Esophagus muscularis mucosa (tissue), 4 donors: ENCODE measurements at regions not wholly inside any gene's neighbourhood (a gene's known extent, or its start where the extent isn't known, plus 50 kb on each side); places are given as distances from the start of the nearest gene placed in this dataset.

Experiments used
- DNase-seq: peaks from one replicate; pipeline ENCODE4 v3.0.0-alpha.2; 2017; ENCODE audit errors: extremely low spot score
- H3K27ac ChIP-seq, 4 donors: fragments of 200-600 bp; sonication (generic); replicated peaks in 1 of 4; 1 replicate in 3 of 4; 2 replicates in 1 of 4; pipeline ENCODE4 v1.5.1; 2016 to 2019; ENCODE audit warnings: mild to moderate bottlenecking in 1 of 4
- H3K27me3 ChIP-seq, 4 donors: fragments of 200-600 bp; sonication (generic); one replicate each; pipeline versions ENCODE4 v1.5.1 to v1.6.0; 2016 to 2019
- H3K36me3 ChIP-seq, 4 donors: fragments of 200-600 bp; sonication (generic); one replicate each; pipeline ENCODE4 v1.5.1; 2016 to 2019
- H3K4me1 ChIP-seq, 4 donors: fragments of 200-600 bp; sonication (generic); one replicate each; pipeline ENCODE4 v1.5.1; 2016 to 2019
- H3K4me3 ChIP-seq, 4 donors: fragments of 200-600 bp; sonication (generic); 1 replicate in 2 of 4; 2 replicates in 2 of 4; pipeline ENCODE4 v1.5.1; 2016 to 2019; ENCODE audit warnings: mild to moderate bottlenecking in 4 of 4, moderate library complexity in 1 of 4
- H3K9me3 ChIP-seq, 4 donors: fragments of 200-600 bp; sonication (generic); 1 replicate in 3 of 4; 2 replicates in 1 of 4; pipeline ENCODE4 v1.5.1; 2016 to 2019
- EP300 ChIP-seq: sonication (generic); formaldehyde crosslinking; IDR thresholded peaks from one replicate; pipeline ENCODE4 v1.6.1; 2017; ENCODE audit warnings: antibody characterized with exemption
- POLR2A ChIP-seq: fragments of 450-650 bp; IDR thresholded peaks from one replicate; pipeline ENCODE4 v1.6.1; 2017; ENCODE audit warnings: antibody characterized with exemption, moderate library complexity, mild to moderate bottlenecking, low read depth
- POLR2AphosphoS5 ChIP-seq, 2 donors: sonication (generic); formaldehyde crosslinking; IDR thresholded peaks; one replicate each; pipeline ENCODE4 v1.6.1; 2017; ENCODE audit warnings: antibody characterized with exemption in 2 of 2
- WGBS: methylation state at CpG from one replicate; pipeline ENCODE4 v1.1.5; 2018; 5-methylcytosine and 5-hydroxymethylcytosine counted together
- intact Hi-C: fragments of 100-400 bp; cut with DNase I; formaldehyde crosslinking; loops from one replicate; pipeline ENCODE4 v1.15.1; 2023
- TF ChIP-seq, protein P1 (sequence below), 3 experiments: fragments of 200-600 bp in 2 of 3; fragments of 450-650 bp in 1 of 3; sonication (generic) in 2 of 3; IDR thresholded peaks; one replicate each; pipeline ENCODE4 v1.5.1; 2017 to 2019; ENCODE audit warnings: antibody characterized with exemption in 3 of 3, mild to moderate bottlenecking in 2 of 3, moderate library complexity in 1 of 3

DNA sequence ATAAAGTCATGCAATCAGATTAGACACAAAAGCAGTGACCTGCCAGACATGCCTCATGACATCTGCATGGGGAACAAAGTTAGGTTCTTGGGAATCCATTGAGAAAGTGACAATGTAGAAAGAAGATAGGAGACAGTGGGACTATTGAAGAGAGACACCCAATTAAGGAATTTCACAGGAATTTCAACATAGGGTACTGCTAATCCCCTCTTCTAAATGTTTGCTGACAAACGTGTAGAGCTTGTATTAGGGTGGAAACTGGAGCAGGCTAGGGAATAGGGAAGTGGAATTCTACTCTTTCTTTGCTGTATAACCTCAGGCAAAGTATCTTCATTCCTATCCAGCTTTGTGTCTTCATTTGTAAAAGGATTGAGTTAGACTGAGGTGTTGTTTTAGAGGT is 409.4 kb upstream of the SASH1 start:
- Histone ChIP-seq H3K9me3 (peaks cover 0 to 10% (median 2%) of the 10 kb centered on the region in 4 donors), H3K4me3 (no peak overlapping the region), H3K36me3 (no peaks in the 10 kb centered on the region), H3K27ac (no peak overlapping the region), H3K4me1 (no peaks in the 10 kb centered on the region), H3K27me3 (no peaks in the 10 kb centered on the region)
- WGBS = 19% methylated on average over 1 of the region's 1 CpG
- intact Hi-C loops = no loop called here
- DNase-seq = no peak
- TF ChIP-seq, protein P1, sequence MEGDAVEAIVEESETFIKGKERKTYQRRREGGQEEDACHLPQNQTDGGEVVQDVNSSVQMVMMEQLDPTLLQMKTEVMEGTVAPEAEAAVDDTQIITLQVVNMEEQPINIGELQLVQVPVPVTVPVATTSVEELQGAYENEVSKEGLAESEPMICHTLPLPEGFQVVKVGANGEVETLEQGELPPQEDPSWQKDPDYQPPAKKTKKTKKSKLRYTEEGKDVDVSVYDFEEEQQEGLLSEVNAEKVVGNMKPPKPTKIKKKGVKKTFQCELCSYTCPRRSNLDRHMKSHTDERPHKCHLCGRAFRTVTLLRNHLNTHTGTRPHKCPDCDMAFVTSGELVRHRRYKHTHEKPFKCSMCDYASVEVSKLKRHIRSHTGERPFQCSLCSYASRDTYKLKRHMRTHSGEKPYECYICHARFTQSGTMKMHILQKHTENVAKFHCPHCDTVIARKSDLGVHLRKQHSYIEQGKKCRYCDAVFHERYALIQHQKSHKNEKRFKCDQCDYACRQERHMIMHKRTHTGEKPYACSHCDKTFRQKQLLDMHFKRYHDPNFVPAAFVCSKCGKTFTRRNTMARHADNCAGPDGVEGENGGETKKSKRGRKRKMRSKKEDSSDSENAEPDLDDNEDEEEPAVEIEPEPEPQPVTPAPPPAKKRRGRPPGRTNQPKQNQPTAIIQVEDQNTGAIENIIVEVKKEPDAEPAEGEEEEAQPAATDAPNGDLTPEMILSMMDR (IDR thresholded peaks at IDR 0.05) = no peak
- TF ChIP-seq EP300 = no peak
- TF ChIP-seq POLR2A = no peak
- TF ChIP-seq POLR2AphosphoS5 (IDR thresholded peaks at IDR 0.05) = no peak

DNA sequence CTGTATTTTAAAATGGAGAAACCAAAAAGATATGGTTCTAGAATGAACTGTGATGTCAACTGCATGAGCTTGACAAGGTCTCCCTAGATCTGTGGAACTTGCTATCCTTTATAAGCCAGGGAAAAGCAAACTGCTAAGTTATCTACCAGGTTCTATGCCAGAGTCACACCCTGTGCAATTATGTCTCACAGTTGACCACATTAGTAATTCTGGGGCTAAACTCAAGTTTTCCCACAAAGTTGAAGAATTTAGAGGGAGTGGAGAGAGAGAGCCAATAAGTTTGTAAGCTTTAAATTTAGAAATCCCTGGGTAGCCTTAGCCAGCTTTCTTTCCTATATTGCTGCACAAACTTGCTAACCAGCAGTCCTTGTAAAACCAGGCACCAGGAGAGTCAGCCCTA is 407.0 kb upstream of the SASH1 start:
- H3K4me1 ChIP-seq = no peaks in the 10 kb centered on the region
- intact Hi-C loops = no loop called here
- no peaks in the 10 kb centered on the region for H3K36me3 ChIP-seq
- TF ChIP-seq POLR2A (no peak), EP300 (no peak), POLR2AphosphoS5 (IDR thresholded peaks at IDR 0.05) (no peak)
- TF ChIP-seq, protein P1 (IDR thresholded peaks at IDR 0.05) = no peak
- no peak overlapping the region for H3K27ac ChIP-seq
- DNase-seq = no peak
- H3K4me3 ChIP-seq = no peak overlapping the region
- H3K27me3 ChIP-seq = no peaks in the 10 kb centered on the region
- H3K9me3 ChIP-seq = no peaks in the 10 kb centered on the region

DNA sequence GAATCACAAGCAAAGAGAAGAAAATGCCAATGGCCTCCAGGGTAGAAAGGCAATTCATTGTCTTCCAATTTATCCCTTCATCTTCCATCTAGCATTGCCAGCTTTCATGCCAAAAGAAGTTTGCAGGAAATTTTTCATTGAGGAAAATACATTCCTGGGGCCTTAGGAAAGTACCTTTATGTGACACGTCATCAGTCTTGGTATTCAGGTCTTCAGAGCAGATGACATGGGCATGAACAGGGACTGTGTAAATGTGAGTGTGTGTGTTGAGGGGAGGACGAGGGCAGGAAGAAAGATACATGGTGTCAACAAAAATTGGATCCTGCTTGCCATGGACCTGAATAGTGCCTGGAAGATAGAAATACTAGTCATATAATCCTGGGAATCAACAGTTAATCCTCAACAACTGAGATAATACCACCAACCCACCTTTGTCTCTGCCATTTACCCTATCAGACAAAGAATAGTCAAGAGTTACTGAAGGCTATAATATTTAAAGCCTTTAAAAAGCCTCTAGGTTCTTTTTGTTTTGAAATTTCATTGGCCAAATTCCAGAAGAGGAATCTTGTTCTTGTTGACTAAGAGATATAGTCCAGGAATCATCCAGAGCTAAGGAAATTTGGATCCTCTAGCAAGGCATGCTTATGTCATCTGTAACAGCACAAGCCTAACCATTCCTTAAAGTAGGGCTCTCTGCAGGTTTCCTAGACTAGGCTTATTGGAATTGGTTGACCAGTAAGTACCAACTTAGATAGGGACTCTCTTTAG is 405.8 kb upstream of the SASH1 start:
- WGBS = 87% methylated on average over 2 of the region's 2 CpGs

DNA sequence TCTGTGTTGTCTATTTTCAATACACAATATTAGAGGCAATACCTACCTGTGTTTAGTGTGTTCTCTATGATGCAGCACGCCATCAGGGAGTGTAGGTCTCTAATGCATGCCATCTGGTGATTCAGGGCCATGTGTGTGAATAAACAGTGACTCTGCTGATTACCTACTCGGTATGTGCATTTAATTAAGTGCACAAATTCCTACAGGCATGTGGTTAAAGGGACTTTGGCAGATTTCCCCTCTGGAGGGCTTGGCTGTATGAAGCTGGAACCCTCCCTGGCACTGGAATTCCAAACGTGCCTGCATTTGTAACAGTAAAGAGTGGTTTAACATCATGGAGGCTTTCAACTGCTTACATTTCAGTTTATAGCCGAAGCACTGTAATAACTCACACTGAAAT is 401.5 kb upstream of the SASH1 start:
- Histone ChIP-seq H3K27me3 (no peaks in the 10 kb centered on the region), H3K9me3 (no peaks in the 10 kb centered on the region), H3K4me1 (no peaks in the 10 kb centered on the region), H3K4me3 (no peak overlapping the region), H3K27ac (no peak overlapping the region), H3K36me3 (no peaks in the 10 kb centered on the region)
- DNase-seq = no peak
- 53% methylated on average over 4 of the region's 4 CpGs for WGBS
- TF ChIP-seq, protein P1 (IDR thresholded peaks at IDR 0.05) = no peak
- TF ChIP-seq POLR2A = no peak
- TF ChIP-seq EP300 = no peak
- no peak for TF ChIP-seq POLR2AphosphoS5 (IDR thresholded peaks at IDR 0.05)
- intact Hi-C loops = no loop called here

More for the DNA sequence above, 405.8 kb upstream of the SASH1 start:
- Histone ChIP-seq H3K9me3 (no peaks in the 10 kb centered on the region), H3K27me3 (no peaks in the 10 kb centered on the region), H3K4me3 (no peak overlapping the region), H3K27ac (no peak overlapping the region), H3K36me3 (no peaks in the 10 kb centered on the region), H3K4me1 (no peaks in the 10 kb centered on the region)
- DNase-seq = no peak
- TF ChIP-seq EP300 (no peak), POLR2A (no peak), POLR2AphosphoS5 (IDR thresholded peaks at IDR 0.05) (no peak)
- TF ChIP-seq, protein P1 (IDR thresholded peaks at IDR 0.05) = no peak
- intact Hi-C loops = no loop called here

DNA sequence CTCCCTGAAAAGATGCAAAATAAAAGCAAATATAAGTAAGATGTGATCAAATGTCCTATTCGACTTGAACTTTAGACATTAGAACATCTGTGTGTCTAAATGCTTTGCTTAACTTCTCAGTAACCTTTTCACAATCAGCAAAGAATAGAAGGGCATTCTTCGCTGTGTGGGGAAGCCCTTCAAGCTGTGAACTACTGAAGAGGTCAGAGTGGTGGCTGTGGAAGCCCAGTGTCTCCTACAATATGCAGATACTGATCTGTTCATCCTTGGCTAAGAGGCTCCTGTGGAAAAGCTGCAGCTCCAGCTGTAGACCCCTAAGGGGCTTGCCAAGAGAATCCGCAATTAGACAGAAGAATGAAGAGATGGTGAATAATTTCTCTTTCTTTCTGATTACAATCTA is 400.3 kb upstream of the SASH1 start:
- H3K36me3 ChIP-seq = no peaks in the 10 kb centered on the region
- H3K4me3 ChIP-seq = no peak overlapping the region
- TF ChIP-seq POLR2AphosphoS5 (IDR thresholded peaks at IDR 0.05) (no peak), POLR2A (no peak), EP300 (no peak)
- TF ChIP-seq, protein P1 (IDR thresholded peaks at IDR 0.05) = no peak
- intact Hi-C loops = no loop called here
- no peaks in the 10 kb centered on the region for H3K9me3 ChIP-seq
- no peaks in the 10 kb centered on the region for H3K27me3 ChIP-seq
- WGBS = 53% methylated on average over 3 of the region's 3 CpGs
- no peak overlapping the region for H3K27ac ChIP-seq
- H3K4me1 ChIP-seq = no peaks in the 10 kb centered on the region
- no peak for DNase-seq
